Kidney epithelial cell (primary cell): ENCODE measurements at regions not wholly inside any gene's neighbourhood (a gene's known extent, or its start where the extent isn't known, plus 50 kb on each side); places are given as distances from the start of the nearest gene placed in this dataset.

Experiments
- DNase-seq: peaks from one replicate; pipeline ENCODE4 v3.0.0-alpha.2; 2010; ENCODE audit warnings: low read depth
- H3K27me3 ChIP-seq: 2 replicates; pipeline ENCODE4 v1.6.0; 2011; ENCODE audit warnings: low read length; ENCODE audit not compliant: control insufficient read depth, insufficient read depth
- H3K36me3 ChIP-seq: 2 replicates; pipeline ENCODE4 v1.5.1; 2011; ENCODE audit warnings: low read length; ENCODE audit not compliant: control insufficient read depth, insufficient read depth
- H3K4me3 ChIP-seq: 2 replicates; pipeline ENCODE4 v1.5.1; 2011; ENCODE audit warnings: low read depth, mild to moderate bottlenecking, control low read depth, low read length
- CTCF ChIP-seq: IDR thresholded peaks from 2 replicates; pipeline ENCODE4 v1.5.1; 2011; ENCODE audit warnings: mild to moderate bottlenecking, moderate library complexity, low read length, control low read depth, inconsistent platforms; ENCODE audit not compliant: insufficient read depth, poor library complexity, severe bottlenecking

GRCh38 chr14:53855574-53855973 lies 101.1 kb downstream of the BMP4 start:
- no peak for DNase-seq
- no peak for TF ChIP-seq CTCF
- no peaks in the 10 kb centered on the region for H3K36me3 ChIP-seq
- H3K4me3 ChIP-seq, result no peak overlapping the region
- no peaks in the 10 kb centered on the region for H3K27me3 ChIP-seq

- no peak for TF ChIP-seq CTCF
- no peak for DNase-seq
- H3K4me3 ChIP-seq, result no peak overlapping the region
- H3K36me3 ChIP-seq, result no peaks in the 10 kb centered on the region
- no peaks in the 10 kb centered on the region for H3K27me3 ChIP-seq
Observed at GRCh38 chr14:53855127-53855526, 101.5 kb downstream of the BMP4 start.

- Histone ChIP-seq H3K27me3 (no peaks in the 10 kb centered on the region), H3K36me3 (no peaks in the 10 kb centered on the region), H3K4me3 (no peak overlapping the region)
- no peak for DNase-seq
- no peak for TF ChIP-seq CTCF
Observed at GRCh38 chr14:53851394-53852090, 105.1 kb downstream of the BMP4 start.

GRCh38 chr14:53850714-53851296 lies 105.8 kb downstream of the BMP4 start:
- Histone ChIP-seq H3K4me3 (no peak overlapping the region), H3K27me3 (no peaks in the 10 kb centered on the region), H3K36me3 (no peaks in the 10 kb centered on the region)
- TF ChIP-seq CTCF, result no peak
- peak; percentile 28 for DNase-seq

GRCh38 chr14:53849549-53849948 lies 107.1 kb downstream of the BMP4 start:
- H3K27me3 ChIP-seq, result no peaks in the 10 kb centered on the region
- TF ChIP-seq CTCF, result no peak
- no peak overlapping the region for H3K4me3 ChIP-seq
- H3K36me3 ChIP-seq, result no peaks in the 10 kb centered on the region
- no peak for DNase-seq

GRCh38 chr14:53848854-53849253 lies 107.8 kb downstream of the BMP4 start:
- no peak for DNase-seq
- no peaks in the 10 kb centered on the region for H3K27me3 ChIP-seq
- H3K4me3 ChIP-seq, result no peak overlapping the region
- no peaks in the 10 kb centered on the region for H3K36me3 ChIP-seq
- no peak for TF ChIP-seq CTCF
